ENCODE measurements at regions not wholly inside any gene's neighbourhood (a gene's known extent, or its start where the extent isn't known, plus 50 kb on each side); places are given as distances from the start of the nearest gene placed in this dataset.
A peak's percentile ranks its signal among the peaks of the same experiment; 100 is the strongest.

DNA sequence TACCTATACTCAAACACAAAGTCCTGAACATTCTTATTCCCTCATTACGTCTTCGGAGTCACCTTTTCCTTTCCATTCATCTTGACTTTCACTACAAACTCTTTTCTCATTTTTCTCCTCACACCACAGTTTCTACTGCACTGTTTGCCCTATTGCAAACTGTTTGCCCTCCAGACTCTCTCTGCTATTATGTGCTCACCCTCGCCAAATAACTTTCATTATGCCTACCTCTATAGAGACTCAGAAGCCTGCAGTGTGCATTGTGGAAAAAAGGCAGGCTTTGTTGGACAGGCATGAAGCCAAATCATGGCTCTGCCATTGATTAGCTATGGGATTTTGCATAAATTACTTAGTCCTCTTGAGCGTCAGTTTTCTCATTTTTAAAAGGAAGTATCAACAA lies 246.6 kb upstream of the CCDC196 start:
- TF ChIP-seq EZH2 (IDR thresholded peaks at IDR 0.05), result no peak
- TF ChIP-seq, protein P1, sequence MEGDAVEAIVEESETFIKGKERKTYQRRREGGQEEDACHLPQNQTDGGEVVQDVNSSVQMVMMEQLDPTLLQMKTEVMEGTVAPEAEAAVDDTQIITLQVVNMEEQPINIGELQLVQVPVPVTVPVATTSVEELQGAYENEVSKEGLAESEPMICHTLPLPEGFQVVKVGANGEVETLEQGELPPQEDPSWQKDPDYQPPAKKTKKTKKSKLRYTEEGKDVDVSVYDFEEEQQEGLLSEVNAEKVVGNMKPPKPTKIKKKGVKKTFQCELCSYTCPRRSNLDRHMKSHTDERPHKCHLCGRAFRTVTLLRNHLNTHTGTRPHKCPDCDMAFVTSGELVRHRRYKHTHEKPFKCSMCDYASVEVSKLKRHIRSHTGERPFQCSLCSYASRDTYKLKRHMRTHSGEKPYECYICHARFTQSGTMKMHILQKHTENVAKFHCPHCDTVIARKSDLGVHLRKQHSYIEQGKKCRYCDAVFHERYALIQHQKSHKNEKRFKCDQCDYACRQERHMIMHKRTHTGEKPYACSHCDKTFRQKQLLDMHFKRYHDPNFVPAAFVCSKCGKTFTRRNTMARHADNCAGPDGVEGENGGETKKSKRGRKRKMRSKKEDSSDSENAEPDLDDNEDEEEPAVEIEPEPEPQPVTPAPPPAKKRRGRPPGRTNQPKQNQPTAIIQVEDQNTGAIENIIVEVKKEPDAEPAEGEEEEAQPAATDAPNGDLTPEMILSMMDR (IDR thresholded peaks at IDR 0.05), result no peak
- no peak for TF ChIP-seq EZH2phosphoT487 (IDR thresholded peaks at IDR 0.05)
- H3K27me3 ChIP-seq, result no peaks in the 10 kb centered on the region
- no peaks in the 10 kb centered on the region for H3K36me3 Mint-ChIP-seq
- no peak overlapping the region for H3K9ac ChIP-seq
- H3K4me2 ChIP-seq, result no peak overlapping the region
- DNase-seq (ENCODE audit: low spot score), result peak; percentile 35
- no peaks in the 10 kb centered on the region for H3F3A ChIP-seq (ENCODE audit: low read depth)
- H3K27ac ChIP-seq, result no peak overlapping the region
- H3K4me3 Mint-ChIP-seq, result no peak overlapping the region
- H3K4me3 ChIP-seq, result no peak overlapping the region
- H3K4me1 Mint-ChIP-seq, result peaks cover 22% of the 10 kb centered on the region
- H3K27me3 Mint-ChIP-seq (ENCODE audit: insufficient read depth, low read depth), result peaks cover 3% of the 10 kb centered on the region
- no peaks in the 10 kb centered on the region for H3K9me3 ChIP-seq (ENCODE audit: low read depth)
- H2AFZ ChIP-seq (replicated peaks), result no peak overlapping the region
- peaks cover 17% of the 10 kb centered on the region for H3K4me1 ChIP-seq
- H3K27ac Mint-ChIP-seq, result peak overlapping the region; percentile 6
- no peaks in the 10 kb centered on the region for H3K79me2 ChIP-seq (ENCODE audit: low read depth)
- H3K36me3 ChIP-seq, result no peaks in the 10 kb centered on the region
- H4K20me1 ChIP-seq (ENCODE audit: low read depth), result no peaks in the 10 kb centered on the region
- no peaks in the 10 kb centered on the region for H3K9me3 Mint-ChIP-seq

DNA sequence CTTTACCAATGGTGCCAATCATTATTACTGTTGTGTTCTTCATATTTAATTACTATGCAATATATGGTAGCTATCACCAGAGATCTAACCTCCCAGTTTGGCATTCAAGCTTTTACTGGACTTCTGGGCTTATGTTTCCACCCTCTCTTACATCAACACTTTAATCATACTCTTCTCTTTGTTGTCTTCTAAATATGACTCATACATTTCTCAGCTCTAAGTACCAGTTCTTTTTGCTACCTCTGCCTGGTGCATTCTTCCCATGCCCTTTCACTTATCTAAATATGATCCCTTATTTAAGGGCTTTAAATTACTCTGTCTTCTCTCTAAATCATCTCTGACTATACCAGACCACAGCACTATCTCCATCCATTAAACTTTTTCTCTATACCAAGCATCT lies 246.1 kb upstream of the CCDC196 start:
- Histone ChIP-seq H3K9ac (no peak overlapping the region), H3K9me3 (ENCODE audit: low read depth) (no peaks in the 10 kb centered on the region), H4K20me1 (ENCODE audit: low read depth) (no peaks in the 10 kb centered on the region), H3K36me3 (no peaks in the 10 kb centered on the region), H3K4me1 (peaks cover 17% of the 10 kb centered on the region), H2AFZ (replicated peaks) (no peak overlapping the region), H3F3A (ENCODE audit: low read depth) (no peaks in the 10 kb centered on the region), H3K79me2 (ENCODE audit: low read depth) (no peaks in the 10 kb centered on the region), H3K27ac (no peak overlapping the region), H3K4me2 (no peak overlapping the region), H3K27me3 (no peaks in the 10 kb centered on the region), H3K4me3 (no peak overlapping the region)
- H3K27ac Mint-ChIP-seq, result no peak overlapping the region
- DNase-seq (ENCODE audit: low spot score), result no peak
- peaks cover 3% of the 10 kb centered on the region for H3K27me3 Mint-ChIP-seq (ENCODE audit: insufficient read depth, low read depth)
- no peaks in the 10 kb centered on the region for H3K36me3 Mint-ChIP-seq
- H3K9me3 Mint-ChIP-seq, result no peaks in the 10 kb centered on the region
- H3K4me3 Mint-ChIP-seq, result no peak overlapping the region
- peaks cover 20% of the 10 kb centered on the region for H3K4me1 Mint-ChIP-seq
- no peak for TF ChIP-seq EZH2phosphoT487 (IDR thresholded peaks at IDR 0.05)
- TF ChIP-seq EZH2 (IDR thresholded peaks at IDR 0.05), result no peak
- TF ChIP-seq, protein P1 (IDR thresholded peaks at IDR 0.05), result no peak

DNA sequence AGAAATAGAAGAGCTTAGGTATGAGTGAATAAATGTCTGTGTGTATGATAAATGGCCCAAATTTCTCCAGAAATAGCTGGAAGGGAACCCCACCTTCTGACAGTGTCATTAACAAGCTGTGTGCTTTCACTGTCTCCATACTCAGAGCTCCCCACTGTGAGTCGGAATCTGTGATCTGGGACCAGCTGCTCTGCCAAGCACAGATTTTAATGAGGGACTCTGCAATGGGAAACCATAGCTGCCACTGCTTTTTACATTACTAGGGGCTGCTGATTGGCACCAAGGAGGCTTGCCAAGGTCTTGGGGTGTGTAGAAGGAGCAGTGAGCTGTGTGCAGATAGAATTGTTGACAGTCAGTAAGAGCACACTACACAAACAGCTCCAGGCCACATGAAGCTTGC lies 244.2 kb upstream of the CCDC196 start:
- no peaks in the 10 kb centered on the region for H3K9me3 ChIP-seq (ENCODE audit: low read depth)
- no peaks in the 10 kb centered on the region for H3K36me3 ChIP-seq
- H3F3A ChIP-seq (ENCODE audit: low read depth), result no peaks in the 10 kb centered on the region
- H3K27me3 ChIP-seq, result no peaks in the 10 kb centered on the region
- H3K4me1 ChIP-seq, result peaks cover 17% of the 10 kb centered on the region
- H2AFZ ChIP-seq (replicated peaks), result no peak overlapping the region
- no peak overlapping the region for H3K9ac ChIP-seq
- H3K79me2 ChIP-seq (ENCODE audit: low read depth), result no peaks in the 10 kb centered on the region
- Mint-ChIP-seq H3K36me3 (no peaks in the 10 kb centered on the region), H3K4me1 (peaks cover 20% of the 10 kb centered on the region), H3K27me3 (ENCODE audit: insufficient read depth, low read depth) (no peaks in the 10 kb centered on the region), H3K9me3 (no peaks in the 10 kb centered on the region), H3K27ac (no peak overlapping the region), H3K4me3 (no peak overlapping the region)
- DNase-seq (ENCODE audit: low spot score), result no peak
- H4K20me1 ChIP-seq (ENCODE audit: low read depth), result no peaks in the 10 kb centered on the region
- no peak overlapping the region for H3K4me3 ChIP-seq
- no peak overlapping the region for H3K4me2 ChIP-seq
- TF ChIP-seq EZH2phosphoT487 (IDR thresholded peaks at IDR 0.05) (no peak), EZH2 (IDR thresholded peaks at IDR 0.05) (no peak)
- TF ChIP-seq, protein P1 (IDR thresholded peaks at IDR 0.05), result no peak
- H3K27ac ChIP-seq, result no peak overlapping the region

Data from neural progenitor cell (in vitro differentiated cells).